IMR-90 (cell line): ENCODE measurements at regions not wholly inside any gene's neighbourhood (a gene's known extent, or its start where the extent isn't known, plus 50 kb on each side); places are given as distances from the start of the nearest gene placed in this dataset.

Experiments used
- ATAC-seq: fragments of 200-7000 bp; cut with Tn5 transposase; 2 replicates; pipeline ENCODE4 v1.9.1; 2020; ENCODE audit warnings: low read depth, mild to moderate bottlenecking, moderate library complexity
- BruUV-seq: library from RNA; stranded (reverse); fragments of 400-500 nt; replicated peaks from 2 replicates; lab custom pipeline; 2021; lab: Mats Ljungman, UMichigan
- CTCF ChIA-PET: fragments of 300-600 bp; formaldehyde crosslinking; extraction: SDS; loops from one replicate; lab custom pipeline; 2021; ENCODE audit warnings: antibody characterized with exemption; lab: Yijun Ruan, JAX
- POLR2A ChIA-PET: fragments of 300-600 bp; sonication (Branson Sonifier 250); formaldehyde crosslinking; loops from one replicate; lab custom pipeline; 2022; ENCODE audit warnings: antibody characterized with exemption; ENCODE audit not compliant: unreplicated experiment; lab: Charles Lee
- DNase-seq: peaks from one replicate; pipeline ENCODE4 v3.0.0; 2013
- H2AFZ ChIP-seq: replicated peaks from 2 replicates; pipeline ENCODE3; 2013; ENCODE audit warnings: low read length, mild to moderate bottlenecking; ENCODE audit not compliant: poor library complexity
- H2AK5ac ChIP-seq: 2 replicates; pipeline ENCODE4 v1.6.1; 2013; ENCODE audit warnings: low read depth, low read length, inconsistent platforms
- H2AK9ac ChIP-seq: replicated peaks from 2 replicates; pipeline ENCODE3; 2013; ENCODE audit warnings: mild to moderate bottlenecking, low read depth, low read length, moderate library complexity; ENCODE audit not compliant: poor library complexity
- H2BK120ac ChIP-seq: 2 replicates; pipeline ENCODE4 v1.6.1; 2013; ENCODE audit warnings: low read depth, low read length, inconsistent platforms
- H2BK15ac ChIP-seq: 3 replicates; pipeline ENCODE4 v1.6.1; 2013; ENCODE audit warnings: low read depth, low read length, inconsistent platforms
- H2BK20ac ChIP-seq: 2 replicates; pipeline ENCODE4 v1.6.1; 2013; ENCODE audit warnings: low read depth, mild to moderate bottlenecking, inconsistent platforms, low read length, moderate library complexity
- H2BK5ac ChIP-seq: 2 replicates; pipeline ENCODE4 v1.6.1; 2013; ENCODE audit warnings: mild to moderate bottlenecking, low read depth, low read length, inconsistent platforms; ENCODE audit not compliant: poor library complexity, severe bottlenecking
- H3K14ac ChIP-seq: replicated peaks from 2 replicates; pipeline ENCODE4 v1.6.1; 2013; ENCODE audit warnings: low read depth, low read length, inconsistent platforms
- H3K18ac ChIP-seq: 2 replicates; pipeline ENCODE4 v1.6.1; 2013; ENCODE audit warnings: low read depth, low read length, control low read depth
- H3K23ac ChIP-seq: 2 replicates; pipeline ENCODE4 v1.6.1; 2013; ENCODE audit warnings: low read depth, low read length, inconsistent platforms
- H3K27ac ChIP-seq: 2 replicates; pipeline ENCODE4 v1.5.1; 2013; ENCODE audit warnings: mild to moderate bottlenecking, control low read depth, low read length; ENCODE audit not compliant: insufficient read depth
- H3K27me3 ChIP-seq: 2 replicates; pipeline ENCODE4 v1.6.1; 2013; ENCODE audit warnings: low read length; ENCODE audit not compliant: control insufficient read depth, insufficient read depth
- H3K36me3 ChIP-seq: 2 replicates; pipeline ENCODE4 v1.6.1; 2013; ENCODE audit warnings: low read length, mixed read lengths; ENCODE audit not compliant: control insufficient read depth, insufficient read depth
- H3K4ac ChIP-seq: 2 replicates; pipeline ENCODE4 v1.6.1; 2013; ENCODE audit warnings: low read depth, low read length, inconsistent platforms
- H3K4me1 ChIP-seq: 2 replicates; pipeline ENCODE4 v1.6.1; 2013; ENCODE audit warnings: low read length, mixed read lengths; ENCODE audit not compliant: control insufficient read depth, insufficient read depth
- H3K4me2 ChIP-seq: 2 replicates; pipeline ENCODE4 v1.6.1; 2013; ENCODE audit warnings: low read depth, mild to moderate bottlenecking, control low read depth, low read length, moderate library complexity
- H3K4me3 ChIP-seq: 2 replicates; pipeline ENCODE4 v1.5.1; 2013; ENCODE audit warnings: low read depth, mild to moderate bottlenecking, control low read depth, low read length, moderate library complexity; ENCODE audit not compliant: insufficient read depth
- H3K56ac ChIP-seq: 2 replicates; pipeline ENCODE4 v1.6.1; 2013; ENCODE audit warnings: low read length, inconsistent platforms; ENCODE audit not compliant: insufficient read depth; ENCODE audit errors: extremely low read depth
- H3K79me1 ChIP-seq, 2 experiments: 2 replicates each; pipeline ENCODE4 v1.6.1; 2013; ENCODE audit warnings: low read length in 2 of 2, inconsistent platforms in 1 of 2, low read depth in 1 of 2
- H3K9ac ChIP-seq: 2 replicates; pipeline ENCODE4 v1.6.1; 2013; ENCODE audit warnings: low read depth, low read length, control low read depth
- H3K9me1 ChIP-seq: 2 replicates; pipeline ENCODE4 v1.6.1; 2013; ENCODE audit warnings: low read length, inconsistent platforms; ENCODE audit not compliant: insufficient read depth
- H3K9me3 ChIP-seq: 2 replicates; pipeline ENCODE4 v1.6.1; 2013; ENCODE audit warnings: low read length; ENCODE audit not compliant: control insufficient read depth, insufficient read depth
- H4K20me1 ChIP-seq: 2 replicates; pipeline ENCODE4 v1.6.1; 2013; ENCODE audit warnings: low read length, inconsistent platforms; ENCODE audit not compliant: insufficient read depth
- H4K5ac ChIP-seq: 2 replicates; pipeline ENCODE4 v1.6.1; 2013; ENCODE audit warnings: mild to moderate bottlenecking, low read depth, low read length, control low read depth
- H4K8ac ChIP-seq, 2 experiments: 2 replicates each; pipeline ENCODE4 v1.6.1; 2013; ENCODE audit warnings: low read depth in 2 of 2, low read length in 2 of 2, control low read depth in 1 of 2, inconsistent platforms in 1 of 2
- H4K91ac ChIP-seq: 2 replicates; pipeline ENCODE4 v1.6.1; 2013; ENCODE audit warnings: low read depth, low read length, inconsistent platforms; ENCODE audit not compliant: insufficient read depth
- CEBPB ChIP-seq: IDR thresholded peaks from 2 replicates; pipeline ENCODE4 v1.6.1; 2012; ENCODE audit warnings: low read depth, low read length, improper control_type of control experiment
- MAZ ChIP-seq: IDR thresholded peaks from 2 replicates; pipeline ENCODE4 v1.6.1; 2012; ENCODE audit warnings: low read depth, mild to moderate bottlenecking, low read length, improper control_type of control experiment, moderate library complexity, borderline replicate concordance
- MXI1 ChIP-seq: IDR thresholded peaks from 2 replicates; pipeline ENCODE4 v1.6.1; 2012; ENCODE audit warnings: low read depth, mild to moderate bottlenecking, low read length, moderate library complexity, borderline replicate concordance
- RFX5 ChIP-seq: IDR thresholded peaks from 2 replicates; pipeline ENCODE4 v1.8.0; 2012; ENCODE audit warnings: low read depth, mild to moderate bottlenecking, low read length, moderate library complexity
- WGBS, 2 experiments: methylation state at CpG; one replicate each; pipeline versions ENCODE4 v1.1.5 to v1.1.7; 2013; ENCODE audit warnings: missing lambda C conversion rate in 2 of 2; ENCODE audit not compliant: insufficient read length in 1 of 2; ENCODE audit errors: extremely low coverage in 2 of 2; 5-methylcytosine and 5-hydroxymethylcytosine counted together
- dilution Hi-C: fragments of 300-500 bp; cut with HindIII; formaldehyde crosslinking; loops from one replicate; pipeline ENCODE4 v1.14.3; 2018; ENCODE audit warnings: low sequenced_read_pairs; ENCODE audit not compliant: unreplicated experiment
- in situ Hi-C: fragments of 300-500 bp; cut with MboI; formaldehyde crosslinking; loops from 3 replicates; pipeline ENCODE4 v1.14.3; 2019; ENCODE audit warnings: low sequenced_read_pairs, inconsistent platforms, mixed read lengths
- intact Hi-C: fragments of 100-400 bp; cut with micrococcal nuclease; formaldehyde crosslinking; loops from 2 replicates; pipeline ENCODE4 v1.10.0; 2022
- TF ChIP-seq, protein P1 (sequence below): conservative IDR thresholded peaks from 2 replicates; pipeline ENCODE4 v1.5.1; 2012; ENCODE audit warnings: mild to moderate bottlenecking, low read depth, low read length, improper control_type of control experiment

DNA sequence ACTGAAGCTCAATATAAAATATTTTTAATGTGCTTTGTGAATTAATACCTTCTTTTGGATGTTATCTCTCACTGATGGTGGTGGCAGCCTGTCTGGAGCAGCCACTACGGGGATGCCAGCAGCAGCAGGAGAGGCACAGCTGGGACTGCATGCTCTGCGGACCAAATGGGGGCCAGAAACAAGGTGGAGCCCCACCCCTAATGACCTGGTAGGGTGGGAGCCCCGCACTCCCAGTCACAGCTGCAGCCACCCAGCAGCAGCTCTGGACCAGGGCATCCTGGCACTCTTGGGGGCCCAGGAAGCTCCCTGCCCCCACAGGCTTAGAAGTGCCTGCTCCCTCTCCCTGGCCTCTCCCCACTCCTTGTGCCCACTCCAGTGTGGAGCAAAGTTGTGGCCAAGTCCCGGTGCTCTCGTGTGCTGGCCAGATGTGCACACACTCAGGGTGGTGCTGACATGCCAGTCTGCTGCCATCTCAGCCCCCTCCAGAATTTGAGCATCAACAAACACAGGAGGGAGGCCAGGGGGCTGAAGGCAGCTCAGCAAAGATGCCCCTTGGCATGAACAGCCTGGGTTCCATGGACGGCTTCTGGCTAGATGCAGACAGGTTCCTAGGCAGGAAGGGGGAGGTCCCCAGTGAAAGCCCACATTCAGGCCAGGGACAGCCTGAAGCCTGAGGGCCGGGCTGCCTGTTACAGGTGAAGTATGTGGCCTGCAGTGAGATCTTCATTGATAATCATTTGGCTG is 696.7 kb upstream of the SLITRK5 start:
- no peak overlapping the region for H4K91ac ChIP-seq
- H3K4me3 ChIP-seq, result no peak overlapping the region
- H3K36me3 ChIP-seq, result no peaks in the 10 kb centered on the region
- H3K9ac ChIP-seq, result no peak overlapping the region
- H3K56ac ChIP-seq, result no peak overlapping the region
- BruUV-seq, result no TSS peak
- no peak overlapping the region for H2BK5ac ChIP-seq
- H2AFZ ChIP-seq, result peak overlapping the region; percentile 39
- no peak overlapping the region for H3K18ac ChIP-seq
- intact Hi-C loops (no loop called here), dilution Hi-C loops (no loop called here), in situ Hi-C loops (no loop called here)
- ATAC-seq, result no peak
- no peaks in the 10 kb centered on the region for H3K27me3 ChIP-seq
- H3K9me1 ChIP-seq, result no peaks in the 10 kb centered on the region
- WGBS, 2 experiments, result 93% methylated on average over 3 of the region's 7 CpGs; no CpG with 5 or more reads in 1 of the 2 experiments
- H2BK20ac ChIP-seq, result 0 out of 2 replicates have a peak overlapping the region, but pooled peaks have one; percentile 34
- no peaks in the 10 kb centered on the region for H3K9me3 ChIP-seq
- H3K79me1 ChIP-seq, result no peaks in the 10 kb centered on the region
- H2AK9ac ChIP-seq, result no peak overlapping the region
- POLR2A ChIA-PET, result no interaction called here
- H2AK5ac ChIP-seq, result no peak overlapping the region; the same call in none of the 2 replicates
- 0 out of 2 replicates have a peak, but pooled peaks cover 1% of the 10 kb centered on the region for H3K4me1 ChIP-seq
- no peak overlapping the region for H3K14ac ChIP-seq
- H4K5ac ChIP-seq, result no peak overlapping the region
- no peak overlapping the region for H3K4ac ChIP-seq
- no peak for DNase-seq
- H2BK120ac ChIP-seq, result no peak overlapping the region
- no peak overlapping the region for H3K27ac ChIP-seq
- H4K20me1 ChIP-seq, result no peaks in the 10 kb centered on the region
- H4K8ac ChIP-seq, result no peak overlapping the region
- no peak overlapping the region for H2BK15ac ChIP-seq
- no peak overlapping the region for H3K4me2 ChIP-seq
- TF ChIP-seq MAZ, result no peak
- TF ChIP-seq RFX5, result no peak
- TF ChIP-seq CEBPB, result no peak
- TF ChIP-seq, protein P1, sequence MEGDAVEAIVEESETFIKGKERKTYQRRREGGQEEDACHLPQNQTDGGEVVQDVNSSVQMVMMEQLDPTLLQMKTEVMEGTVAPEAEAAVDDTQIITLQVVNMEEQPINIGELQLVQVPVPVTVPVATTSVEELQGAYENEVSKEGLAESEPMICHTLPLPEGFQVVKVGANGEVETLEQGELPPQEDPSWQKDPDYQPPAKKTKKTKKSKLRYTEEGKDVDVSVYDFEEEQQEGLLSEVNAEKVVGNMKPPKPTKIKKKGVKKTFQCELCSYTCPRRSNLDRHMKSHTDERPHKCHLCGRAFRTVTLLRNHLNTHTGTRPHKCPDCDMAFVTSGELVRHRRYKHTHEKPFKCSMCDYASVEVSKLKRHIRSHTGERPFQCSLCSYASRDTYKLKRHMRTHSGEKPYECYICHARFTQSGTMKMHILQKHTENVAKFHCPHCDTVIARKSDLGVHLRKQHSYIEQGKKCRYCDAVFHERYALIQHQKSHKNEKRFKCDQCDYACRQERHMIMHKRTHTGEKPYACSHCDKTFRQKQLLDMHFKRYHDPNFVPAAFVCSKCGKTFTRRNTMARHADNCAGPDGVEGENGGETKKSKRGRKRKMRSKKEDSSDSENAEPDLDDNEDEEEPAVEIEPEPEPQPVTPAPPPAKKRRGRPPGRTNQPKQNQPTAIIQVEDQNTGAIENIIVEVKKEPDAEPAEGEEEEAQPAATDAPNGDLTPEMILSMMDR, result no peak
- no peak for TF ChIP-seq MXI1
- no peak overlapping the region for H3K23ac ChIP-seq
- CTCF ChIA-PET, result interaction anchor here (1.0 kb wide), 1 partner anchor 300 kb away, joined by 6 read pairs; no protein-coding TSS in a partner anchor
